IMR-90 (cell line): ENCODE measurements at regions not wholly inside any gene's neighbourhood (a gene's known extent, or its start where the extent isn't known, plus 50 kb on each side); places are given as distances from the start of the nearest gene placed in this dataset.

Experiments
- ATAC-seq: fragments of 200-7000 bp; cut with Tn5 transposase; 2 replicates; pipeline ENCODE4 v1.9.1; 2020; ENCODE audit warnings: low read depth, mild to moderate bottlenecking, moderate library complexity
- BruUV-seq: library from RNA; stranded (reverse); fragments of 400-500 nt; replicated peaks from 2 replicates; lab custom pipeline; 2021; lab: Mats Ljungman, UMichigan
- CTCF ChIA-PET: fragments of 300-600 bp; formaldehyde crosslinking; extraction: SDS; loops from one replicate; lab custom pipeline; 2021; ENCODE audit warnings: antibody characterized with exemption; lab: Yijun Ruan, JAX
- POLR2A ChIA-PET: fragments of 300-600 bp; sonication (Branson Sonifier 250); formaldehyde crosslinking; loops from one replicate; lab custom pipeline; 2022; ENCODE audit warnings: antibody characterized with exemption; ENCODE audit not compliant: unreplicated experiment; lab: Charles Lee
- DNase-seq: peaks from one replicate; pipeline ENCODE4 v3.0.0; 2013
- H2AFZ ChIP-seq: replicated peaks from 2 replicates; pipeline ENCODE3; 2013; ENCODE audit warnings: low read length, mild to moderate bottlenecking; ENCODE audit not compliant: poor library complexity
- H2AK5ac ChIP-seq: 2 replicates; pipeline ENCODE4 v1.6.1; 2013; ENCODE audit warnings: low read depth, low read length, inconsistent platforms
- H2AK9ac ChIP-seq: replicated peaks from 2 replicates; pipeline ENCODE3; 2013; ENCODE audit warnings: mild to moderate bottlenecking, low read depth, low read length, moderate library complexity; ENCODE audit not compliant: poor library complexity
- H2BK120ac ChIP-seq: 2 replicates; pipeline ENCODE4 v1.6.1; 2013; ENCODE audit warnings: low read depth, low read length, inconsistent platforms
- H2BK15ac ChIP-seq: 3 replicates; pipeline ENCODE4 v1.6.1; 2013; ENCODE audit warnings: low read depth, low read length, inconsistent platforms
- H2BK20ac ChIP-seq: 2 replicates; pipeline ENCODE4 v1.6.1; 2013; ENCODE audit warnings: low read depth, mild to moderate bottlenecking, inconsistent platforms, low read length, moderate library complexity
- H2BK5ac ChIP-seq: 2 replicates; pipeline ENCODE4 v1.6.1; 2013; ENCODE audit warnings: mild to moderate bottlenecking, low read depth, low read length, inconsistent platforms; ENCODE audit not compliant: poor library complexity, severe bottlenecking
- H3K14ac ChIP-seq: replicated peaks from 2 replicates; pipeline ENCODE4 v1.6.1; 2013; ENCODE audit warnings: low read depth, low read length, inconsistent platforms
- H3K18ac ChIP-seq: 2 replicates; pipeline ENCODE4 v1.6.1; 2013; ENCODE audit warnings: low read depth, low read length, control low read depth
- H3K23ac ChIP-seq: 2 replicates; pipeline ENCODE4 v1.6.1; 2013; ENCODE audit warnings: low read depth, low read length, inconsistent platforms
- H3K27ac ChIP-seq: 2 replicates; pipeline ENCODE4 v1.5.1; 2013; ENCODE audit warnings: mild to moderate bottlenecking, control low read depth, low read length; ENCODE audit not compliant: insufficient read depth
- H3K27me3 ChIP-seq: 2 replicates; pipeline ENCODE4 v1.6.1; 2013; ENCODE audit warnings: low read length; ENCODE audit not compliant: control insufficient read depth, insufficient read depth
- H3K36me3 ChIP-seq: 2 replicates; pipeline ENCODE4 v1.6.1; 2013; ENCODE audit warnings: low read length, mixed read lengths; ENCODE audit not compliant: control insufficient read depth, insufficient read depth
- H3K4ac ChIP-seq: 2 replicates; pipeline ENCODE4 v1.6.1; 2013; ENCODE audit warnings: low read depth, low read length, inconsistent platforms
- H3K4me1 ChIP-seq: 2 replicates; pipeline ENCODE4 v1.6.1; 2013; ENCODE audit warnings: low read length, mixed read lengths; ENCODE audit not compliant: control insufficient read depth, insufficient read depth
- H3K4me2 ChIP-seq: 2 replicates; pipeline ENCODE4 v1.6.1; 2013; ENCODE audit warnings: low read depth, mild to moderate bottlenecking, control low read depth, low read length, moderate library complexity
- H3K4me3 ChIP-seq: 2 replicates; pipeline ENCODE4 v1.5.1; 2013; ENCODE audit warnings: low read depth, mild to moderate bottlenecking, control low read depth, low read length, moderate library complexity; ENCODE audit not compliant: insufficient read depth
- H3K56ac ChIP-seq: 2 replicates; pipeline ENCODE4 v1.6.1; 2013; ENCODE audit warnings: low read length, inconsistent platforms; ENCODE audit not compliant: insufficient read depth; ENCODE audit errors: extremely low read depth
- H3K79me1 ChIP-seq, 2 experiments: 2 replicates each; pipeline ENCODE4 v1.6.1; 2013; ENCODE audit warnings: low read length in 2 of 2, inconsistent platforms in 1 of 2, low read depth in 1 of 2
- H3K9ac ChIP-seq: 2 replicates; pipeline ENCODE4 v1.6.1; 2013; ENCODE audit warnings: low read depth, low read length, control low read depth
- H3K9me1 ChIP-seq: 2 replicates; pipeline ENCODE4 v1.6.1; 2013; ENCODE audit warnings: low read length, inconsistent platforms; ENCODE audit not compliant: insufficient read depth
- H3K9me3 ChIP-seq: 2 replicates; pipeline ENCODE4 v1.6.1; 2013; ENCODE audit warnings: low read length; ENCODE audit not compliant: control insufficient read depth, insufficient read depth
- H4K20me1 ChIP-seq: 2 replicates; pipeline ENCODE4 v1.6.1; 2013; ENCODE audit warnings: low read length, inconsistent platforms; ENCODE audit not compliant: insufficient read depth
- H4K5ac ChIP-seq: 2 replicates; pipeline ENCODE4 v1.6.1; 2013; ENCODE audit warnings: mild to moderate bottlenecking, low read depth, low read length, control low read depth
- H4K8ac ChIP-seq, 2 experiments: 2 replicates each; pipeline ENCODE4 v1.6.1; 2013; ENCODE audit warnings: low read depth in 2 of 2, low read length in 2 of 2, control low read depth in 1 of 2, inconsistent platforms in 1 of 2
- H4K91ac ChIP-seq: 2 replicates; pipeline ENCODE4 v1.6.1; 2013; ENCODE audit warnings: low read depth, low read length, inconsistent platforms; ENCODE audit not compliant: insufficient read depth
- RCOR1 ChIP-seq: IDR thresholded peaks from 2 replicates; pipeline ENCODE4 v1.6.1; 2012; ENCODE audit warnings: mild to moderate bottlenecking, low read length, improper control_type of control experiment; ENCODE audit not compliant: insufficient replicate concordance
- RFX5 ChIP-seq: IDR thresholded peaks from 2 replicates; pipeline ENCODE4 v1.8.0; 2012; ENCODE audit warnings: low read depth, mild to moderate bottlenecking, low read length, moderate library complexity
- SMC3 ChIP-seq: fragments of 150-350 bp; IDR thresholded peaks from 2 replicates; pipeline ENCODE4 v1.6.1; 2016; ENCODE audit warnings: low read depth, mild to moderate bottlenecking, antibody characterized with exemption, low read length, moderate library complexity
- dilution Hi-C: fragments of 300-500 bp; cut with HindIII; formaldehyde crosslinking; loops from one replicate; pipeline ENCODE4 v1.14.3; 2018; ENCODE audit warnings: low sequenced_read_pairs; ENCODE audit not compliant: unreplicated experiment
- in situ Hi-C: fragments of 300-500 bp; cut with MboI; formaldehyde crosslinking; loops from 3 replicates; pipeline ENCODE4 v1.14.3; 2019; ENCODE audit warnings: low sequenced_read_pairs, inconsistent platforms, mixed read lengths
- intact Hi-C: fragments of 100-400 bp; cut with micrococcal nuclease; formaldehyde crosslinking; loops from 2 replicates; pipeline ENCODE4 v1.10.0; 2022
- TF ChIP-seq, protein P1 (sequence below): fragments of 150-350 bp; IDR thresholded peaks from 2 replicates; pipeline ENCODE4 v1.6.1; 2016; ENCODE audit warnings: low read depth, mild to moderate bottlenecking, low read length, moderate library complexity, borderline replicate concordance

GRCh38 chr3:106249981-106250380 lies 381.2 kb upstream of the CBLB start:
- no TSS peak for BruUV-seq
- Histone ChIP-seq H4K91ac (no peak overlapping the region), H3K23ac (no peak overlapping the region), H3K14ac (no peak overlapping the region), H3K79me1 (no peaks in the 10 kb centered on the region), H3K4ac (no peak overlapping the region), H3K4me1 (no peaks in the 10 kb centered on the region), H2BK20ac (no peak overlapping the region), H2BK5ac (no peak overlapping the region), H3K9ac (no peak overlapping the region), H3K9me3 (peaks cover 8% of the 10 kb centered on the region), H2AK9ac (no peak overlapping the region), H3K4me2 (no peak overlapping the region), H3K56ac (no peak overlapping the region), H3K36me3 (no peaks in the 10 kb centered on the region), H4K5ac (no peak overlapping the region), H4K20me1 (no peaks in the 10 kb centered on the region), H3K4me3 (no peak overlapping the region), H3K9me1 (no peaks in the 10 kb centered on the region), H4K8ac (no peak overlapping the region), H2AFZ (no peak overlapping the region), H3K27me3 (no peaks in the 10 kb centered on the region), H2BK15ac (no peak overlapping the region), H2BK120ac (no peak overlapping the region), H2AK5ac (no peak overlapping the region), H3K18ac (no peak overlapping the region), H3K27ac (no peak overlapping the region)
- dilution Hi-C loops (no loop called here), intact Hi-C loops (no loop called here), in situ Hi-C loops (no loop called here)
- ATAC-seq (no peak), DNase-seq (no peak)
- CTCF ChIA-PET = no interaction called here
- no peak for TF ChIP-seq RFX5
- TF ChIP-seq, protein P1, sequence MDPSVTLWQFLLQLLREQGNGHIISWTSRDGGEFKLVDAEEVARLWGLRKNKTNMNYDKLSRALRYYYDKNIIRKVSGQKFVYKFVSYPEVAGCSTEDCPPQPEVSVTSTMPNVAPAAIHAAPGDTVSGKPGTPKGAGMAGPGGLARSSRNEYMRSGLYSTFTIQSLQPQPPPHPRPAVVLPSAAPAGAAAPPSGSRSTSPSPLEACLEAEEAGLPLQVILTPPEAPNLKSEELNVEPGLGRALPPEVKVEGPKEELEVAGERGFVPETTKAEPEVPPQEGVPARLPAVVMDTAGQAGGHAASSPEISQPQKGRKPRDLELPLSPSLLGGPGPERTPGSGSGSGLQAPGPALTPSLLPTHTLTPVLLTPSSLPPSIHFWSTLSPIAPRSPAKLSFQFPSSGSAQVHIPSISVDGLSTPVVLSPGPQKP = no peak
- TF ChIP-seq SMC3 = no peak
- TF ChIP-seq RCOR1 = no peak
- POLR2A ChIA-PET = no interaction called here
